22Rv1 (cell line): ENCODE measurements at regions not wholly inside any gene's neighbourhood (a gene's known extent, or its start where the extent isn't known, plus 50 kb on each side); places are given as distances from the start of the nearest gene placed in this dataset.

Source experiments
- CTCF ChIP-seq: fragments of 450-650 bp; IDR thresholded peaks from 2 replicates; pipeline ENCODE4 v1.5.1; 2017; ENCODE audit warnings: mild to moderate bottlenecking
- ZFX ChIP-seq: fragments of 450-650 bp; IDR thresholded peaks from 2 replicates; pipeline ENCODE4 v1.6.1; 2017; ENCODE audit warnings: antibody characterized with exemption, borderline replicate concordance

GRCh38 chr7:42572056-42572455 is 335.0 kb upstream of the GLI3 start:
- no peak for TF ChIP-seq CTCF
- no peak for TF ChIP-seq ZFX
